AG04450 (cell line): ENCODE measurements at regions not wholly inside any gene's neighbourhood (a gene's known extent, or its start where the extent isn't known, plus 50 kb on each side); places are given as distances from the start of the nearest gene placed in this dataset.

Experiments
- CTCF ChIA-PET: fragments of 300-600, 350-600 bp; formaldehyde crosslinking; extraction: SDS; loops from one replicate; lab custom pipeline; 2022; ENCODE audit warnings: antibody characterized with exemption, inconsistent platforms; lab: Charles Lee
- POLR2A ChIA-PET: fragments of 350-600 bp; formaldehyde crosslinking; extraction: SDS; loops from one replicate; lab custom pipeline; 2021; ENCODE audit warnings: antibody characterized with exemption, inconsistent platforms; lab: Yijun Ruan, JAX
- DNase-seq: peaks from one replicate; pipeline ENCODE4 v3.0.0-alpha.2; 2011; ENCODE audit warnings: low read depth, low spot score
- H3K27ac ChIP-seq: one replicate; pipeline ENCODE4 v1.5.1; 2012; ENCODE audit warnings: low read depth, low read length, control low read depth
- H3K27me3 ChIP-seq: one replicate; pipeline ENCODE4 v1.6.0; 2012; ENCODE audit warnings: low read length; ENCODE audit not compliant: control insufficient read depth, insufficient read depth
- H3K4me3 ChIP-seq: 2 replicates; pipeline ENCODE4 v1.5.1; 2011; ENCODE audit warnings: mild to moderate bottlenecking, low read depth, low read length, control low read depth
- H3K9me3 ChIP-seq: 2 replicates; pipeline ENCODE4 v1.5.1; 2012; ENCODE audit warnings: low read length; ENCODE audit not compliant: control insufficient read depth, insufficient read depth
- TF ChIP-seq, protein P1 (sequence below): IDR thresholded peaks from 2 replicates; pipeline ENCODE4 v1.5.1; 2011; ENCODE audit warnings: low read depth, low read length, control low read depth, inconsistent platforms

DNA sequence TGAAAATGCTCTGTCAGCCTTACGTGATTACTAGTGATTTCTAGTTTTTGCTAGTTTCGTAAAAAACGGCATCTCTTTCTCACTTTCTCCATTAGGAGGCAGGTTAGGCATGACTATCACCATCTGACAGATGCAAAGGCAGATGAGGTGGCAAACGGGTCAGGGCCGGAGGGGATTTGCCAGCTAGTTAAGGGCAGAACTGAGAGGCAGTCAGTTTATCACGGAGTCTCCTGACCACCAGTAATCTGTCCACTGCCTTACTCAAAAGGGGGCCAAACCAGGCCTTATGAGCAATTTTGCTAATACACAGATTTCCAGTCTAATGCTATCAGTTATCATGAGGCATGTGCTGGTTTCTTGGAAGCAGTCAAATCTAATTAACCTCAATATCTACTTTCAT is 159.3 kb downstream of the TSEN15 start:
- Histone ChIP-seq H3K27me3 (no peaks in the 10 kb centered on the region), H3K9me3 (peaks cover 3% of the 10 kb centered on the region; the same call in 1 of the 2 replicates), H3K27ac (no peak overlapping the region), H3K4me3 (no peak overlapping the region)
- no peak for DNase-seq
- POLR2A ChIA-PET, result no interaction called here
- TF ChIP-seq, protein P1, sequence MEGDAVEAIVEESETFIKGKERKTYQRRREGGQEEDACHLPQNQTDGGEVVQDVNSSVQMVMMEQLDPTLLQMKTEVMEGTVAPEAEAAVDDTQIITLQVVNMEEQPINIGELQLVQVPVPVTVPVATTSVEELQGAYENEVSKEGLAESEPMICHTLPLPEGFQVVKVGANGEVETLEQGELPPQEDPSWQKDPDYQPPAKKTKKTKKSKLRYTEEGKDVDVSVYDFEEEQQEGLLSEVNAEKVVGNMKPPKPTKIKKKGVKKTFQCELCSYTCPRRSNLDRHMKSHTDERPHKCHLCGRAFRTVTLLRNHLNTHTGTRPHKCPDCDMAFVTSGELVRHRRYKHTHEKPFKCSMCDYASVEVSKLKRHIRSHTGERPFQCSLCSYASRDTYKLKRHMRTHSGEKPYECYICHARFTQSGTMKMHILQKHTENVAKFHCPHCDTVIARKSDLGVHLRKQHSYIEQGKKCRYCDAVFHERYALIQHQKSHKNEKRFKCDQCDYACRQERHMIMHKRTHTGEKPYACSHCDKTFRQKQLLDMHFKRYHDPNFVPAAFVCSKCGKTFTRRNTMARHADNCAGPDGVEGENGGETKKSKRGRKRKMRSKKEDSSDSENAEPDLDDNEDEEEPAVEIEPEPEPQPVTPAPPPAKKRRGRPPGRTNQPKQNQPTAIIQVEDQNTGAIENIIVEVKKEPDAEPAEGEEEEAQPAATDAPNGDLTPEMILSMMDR, result 0 out of 2 replicates have a peak, but pooled peaks have one; percentile 7
- CTCF ChIA-PET, result no interaction called here

DNA sequence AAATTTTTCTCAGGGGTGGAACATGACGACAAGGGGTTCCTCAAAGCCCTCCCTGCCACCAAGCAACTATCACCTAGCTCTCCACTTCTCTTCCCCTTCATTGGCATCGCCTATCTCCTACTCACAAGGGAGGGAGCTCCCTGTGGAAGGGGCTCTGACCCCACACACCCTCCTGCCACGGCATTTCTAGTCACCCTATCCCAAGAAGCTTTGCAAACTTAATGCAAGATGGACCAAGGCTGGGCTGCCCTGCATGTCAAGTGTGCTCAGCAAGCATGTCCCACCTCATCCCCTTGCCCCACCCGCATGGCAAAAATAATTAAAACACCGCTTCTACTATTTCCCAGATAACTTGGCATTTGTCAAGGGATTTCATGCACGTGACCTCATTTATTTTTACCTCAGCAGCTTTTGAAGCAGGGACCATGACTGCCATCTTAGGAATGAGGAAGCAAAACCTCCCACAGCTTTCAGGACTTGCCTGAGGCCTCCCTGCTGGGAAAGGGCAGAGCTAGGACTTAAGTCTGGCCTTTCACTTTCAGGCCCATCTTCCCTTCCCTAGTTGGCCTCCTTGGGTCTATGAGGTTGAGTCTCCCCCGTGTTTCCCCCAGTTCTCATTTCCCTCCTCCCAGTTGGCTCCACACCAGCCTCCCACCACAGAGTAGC is 161.3 kb downstream of the TSEN15 start:
- TF ChIP-seq, protein P1, result no peak
- Histone ChIP-seq H3K4me3 (no peak overlapping the region), H3K27ac (peak overlapping the region; percentile 52), H3K9me3 (peaks cover 3% of the 10 kb centered on the region; the same call in 1 of the 2 replicates), H3K27me3 (no peaks in the 10 kb centered on the region)
- POLR2A ChIA-PET, result interaction anchor here (0.7 to 1.0 kb wide), 2 partner anchors 24 to 137 kb away, joined by 3 read pairs; no protein-coding TSS in a partner anchor
- CTCF ChIA-PET, result interaction anchor here (1.3 to 2.7 kb wide), 2 partner anchors 9 to 451 kb away, joined by 4 to 12 read pairs; no protein-coding TSS in a partner anchor
- peak; percentile 69 for DNase-seq

DNA sequence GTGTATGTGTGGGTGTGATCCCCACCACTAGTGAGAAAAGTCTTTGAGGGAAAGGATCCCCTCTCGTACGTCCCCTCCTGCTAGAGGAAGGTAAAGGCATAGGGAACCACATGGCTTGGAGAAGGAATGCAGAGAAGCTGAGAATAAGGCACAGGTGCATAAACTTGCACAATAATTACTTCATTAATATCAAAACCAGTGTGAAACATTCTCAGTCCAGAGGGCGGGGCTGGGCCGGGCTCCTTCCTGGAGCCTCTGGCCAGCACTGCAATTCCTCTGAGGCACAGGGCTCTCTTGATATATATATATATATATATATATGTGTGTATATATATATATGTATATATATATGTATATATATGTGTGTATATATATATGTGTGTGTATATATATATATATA is 162.6 kb downstream of the TSEN15 start:
- H3K27ac ChIP-seq, result no peak overlapping the region
- ChIA-PET POLR2A (no interaction called here), CTCF (interaction anchor here (2.7 kb wide), 1 partner anchor 8 kb away, joined by 12 read pairs; no protein-coding TSS in a partner anchor)
- H3K9me3 ChIP-seq, result peaks cover 3% of the 10 kb centered on the region; the same call in 1 of the 2 replicates
- no peak for DNase-seq
- H3K4me3 ChIP-seq, result no peak overlapping the region
- no peaks in the 10 kb centered on the region for H3K27me3 ChIP-seq
- TF ChIP-seq, protein P1, result no peak

DNA sequence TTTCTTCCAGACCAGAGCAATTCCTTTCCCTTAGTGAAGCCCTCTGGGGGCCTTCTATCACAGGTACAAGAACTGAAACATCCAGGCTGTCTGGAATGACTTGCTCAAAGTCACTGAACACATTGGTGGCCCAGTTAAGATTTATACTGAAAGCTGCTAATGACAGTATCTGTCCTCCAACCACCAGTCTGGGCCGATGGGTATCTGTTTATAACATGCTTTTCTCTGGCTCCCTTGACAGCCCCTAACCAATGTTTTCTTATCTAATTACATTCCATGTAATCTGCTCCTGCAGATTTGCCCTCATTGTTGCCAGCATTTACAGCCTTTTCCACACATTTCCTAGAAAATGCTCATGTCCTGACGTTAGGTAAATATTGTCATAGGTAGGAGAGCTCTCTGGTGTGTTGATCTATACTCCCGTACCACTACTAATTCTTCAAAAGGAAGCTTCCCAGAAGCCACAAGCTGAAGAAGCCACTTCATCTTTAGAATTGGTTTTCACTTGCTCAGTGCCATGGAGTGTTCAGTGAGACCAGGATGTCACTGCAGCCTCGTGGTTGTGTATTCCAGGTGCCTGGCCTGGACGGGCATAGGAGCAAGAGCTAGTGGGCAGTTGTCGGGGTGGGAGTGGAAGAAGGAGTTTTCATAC is 163.9 kb downstream of the TSEN15 start:
- H3K27ac ChIP-seq, result no peak overlapping the region

More for the DNA sequence above, 163.9 kb downstream of the TSEN15 start:
- ChIA-PET POLR2A (no interaction called here), CTCF (interaction anchor here (1.0 to 1.4 kb wide), 2 partner anchors 448 to 477 kb away, joined by 3 to 6 read pairs; no protein-coding TSS in a partner anchor)
- TF ChIP-seq, protein P1, result no peak
- DNase-seq, result no peak
- Histone ChIP-seq H3K27me3 (no peaks in the 10 kb centered on the region), H3K4me3 (no peak overlapping the region), H3K9me3 (peaks cover 3% of the 10 kb centered on the region; the same call in 1 of the 2 replicates)
